ENCODE measurements at regions not wholly inside any gene's neighbourhood (a gene's known extent, or its start where the extent isn't known, plus 50 kb on each side); places are given as distances from the start of the nearest gene placed in this dataset.

- Histone ChIP-seq H4K20me1 (ENCODE audit: insufficient read depth) (no peaks in the 10 kb centered on the region), H3K4me1 (ENCODE audit: control insufficient read depth in 1 of 2, insufficient read depth in 2 of 2, low read length in 2 of 2) (no peaks in the 10 kb centered on the region), H3K9me2 (ENCODE audit: insufficient read depth) (no peaks in the 10 kb centered on the region), H3K4me3 (replicated peaks in 1 of 2; ENCODE audit: low read depth in 1 of 2, low read length in 2 of 2) (no peak overlapping the region), H3K4me2 (ENCODE audit: low read length) (no peak overlapping the region), H3K36me3 (ENCODE audit: control insufficient read depth in 1 of 2, insufficient read depth in 2 of 2, low read length in 2 of 2) (no peaks in the 10 kb centered on the region), H3K27ac (ENCODE audit: low read depth, low read length) (no peak overlapping the region), H3K9me3 (ENCODE audit: control insufficient read depth in 1 of 2, insufficient read depth in 1 of 2, low read depth in 1 of 2, low read length in 2 of 2) (peaks cover 0 to 39% of the 10 kb centered on the region in 2 experiments; a peak in 2 of 4 replicates), H2AFZ (ENCODE audit: low read depth, low read length, poor library complexity, severe bottlenecking) (no peak overlapping the region), H3K27me3 (ENCODE audit: insufficient read depth, low read length) (no peaks in the 10 kb centered on the region), H3K79me2 (ENCODE audit: insufficient read depth, low read length) (no peaks in the 10 kb centered on the region), H3K9ac (ENCODE audit: low read length) (no peak overlapping the region)
- CTCF ChIA-PET = no interaction called here
- intact Hi-C loops (cut with micrococcal nuclease) = no loop called here
- ATAC-seq = no peak
- no TSS peak for BruUV-seq (replicated peaks)
- RAD21 ChIA-PET (ENCODE audit: low non-redundant PET in 1 of 2, low total read pairs in 2 of 2, uncharacterized antibody in 2 of 2, unreplicated experiment in 2 of 2) = no interaction called here
- TF ChIP-seq EZH2phosphoT487 (IDR thresholded peaks at IDR 0.05; ENCODE audit: borderline replicate concordance) = no peak
- TF ChIP-seq RAD21 (IDR thresholded peaks at IDR 0.05; ENCODE audit: low read depth) = no peak
- no peak for TF ChIP-seq SRF (IDR thresholded peaks at IDR 0.05; ENCODE audit: low read depth)
- no peak for TF ChIP-seq ZFX (IDR thresholded peaks at IDR 0.05)
- POLR2A ChIA-PET = no interaction called here
- DNase-seq (ENCODE audit: low read depth, low spot score) = no peak
Measured at GRCh38 chr15:46707452-46707851, 1009.9 kb upstream of the SEMA6D start.

DNA sequence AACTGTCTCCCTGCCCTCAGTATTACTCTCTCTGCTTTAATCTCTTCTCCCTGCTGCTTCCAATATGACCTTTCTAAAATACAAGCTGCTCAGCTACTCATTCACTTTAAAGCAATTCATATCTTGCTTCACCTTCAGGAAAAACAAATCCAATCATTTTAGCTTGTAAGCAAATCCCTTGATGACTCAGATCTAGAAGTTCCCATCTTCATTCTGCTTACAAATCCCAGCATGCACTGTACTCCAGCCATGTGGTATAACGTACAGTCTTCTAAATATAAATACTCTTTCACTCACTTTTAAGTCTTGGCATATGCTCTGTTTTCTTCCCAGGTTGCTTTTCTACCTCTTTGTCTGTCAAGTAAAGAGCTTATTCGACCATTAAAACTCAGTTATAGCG lies 1009.1 kb upstream of the SEMA6D start:
- no TSS peak for BruUV-seq (replicated peaks)
- Histone ChIP-seq H3K27ac (ENCODE audit: low read depth, low read length) (no peak overlapping the region), H3K9me2 (ENCODE audit: insufficient read depth) (no peaks in the 10 kb centered on the region), H3K9me3 (ENCODE audit: control insufficient read depth in 1 of 2, insufficient read depth in 1 of 2, low read depth in 1 of 2, low read length in 2 of 2) (peaks cover 0 to 43% of the 10 kb centered on the region in 2 experiments; a peak in 2 of 4 replicates), H2AFZ (ENCODE audit: low read depth, low read length, poor library complexity, severe bottlenecking) (no peak overlapping the region), H3K4me3 (replicated peaks in 1 of 2; ENCODE audit: low read depth in 1 of 2, low read length in 2 of 2) (no peak overlapping the region), H3K4me1 (ENCODE audit: control insufficient read depth in 1 of 2, insufficient read depth in 2 of 2, low read length in 2 of 2) (no peaks in the 10 kb centered on the region), H3K9ac (ENCODE audit: low read length) (no peak overlapping the region), H3K79me2 (ENCODE audit: insufficient read depth, low read length) (no peaks in the 10 kb centered on the region), H3K27me3 (ENCODE audit: insufficient read depth, low read length) (no peaks in the 10 kb centered on the region), H3K4me2 (ENCODE audit: low read length) (no peak overlapping the region), H4K20me1 (ENCODE audit: insufficient read depth) (no peaks in the 10 kb centered on the region), H3K36me3 (ENCODE audit: control insufficient read depth in 1 of 2, insufficient read depth in 2 of 2, low read length in 2 of 2) (no peaks in the 10 kb centered on the region)
- ChIA-PET RAD21 (ENCODE audit: low non-redundant PET in 1 of 2, low total read pairs in 2 of 2, uncharacterized antibody in 2 of 2, unreplicated experiment in 2 of 2) (no interaction called here), CTCF (no interaction called here), POLR2A (no interaction called here)
- no peak for TF ChIP-seq EGR1 (IDR thresholded peaks at IDR 0.05; ENCODE audit: low read depth)
- TF ChIP-seq EZH2phosphoT487 (IDR thresholded peaks at IDR 0.05; ENCODE audit: borderline replicate concordance) = no peak
- no peak for TF ChIP-seq ELF1 (IDR thresholded peaks at IDR 0.05; ENCODE audit: borderline replicate concordance, low read depth)
- intact Hi-C loops (cut with micrococcal nuclease) = no loop called here
- DNase-seq (ENCODE audit: low read depth, low spot score) (no peak), ATAC-seq (no peak)

Measured in HCT116 (cell line).